Right cardiac atrium (tissue), 5 donors: ENCODE measurements at regions not wholly inside any gene's neighbourhood (a gene's known extent, or its start where the extent isn't known, plus 50 kb on each side); places are given as distances from the start of the nearest gene placed in this dataset.

ENCODE experiments used
- ATAC-seq, 2 donors: fragments of 200-7000 bp; cut with Tn5 transposase; one replicate each; pipeline versions ENCODE4 v1.8.0 to v1.9.1; 2020; ENCODE audit warnings: moderate library complexity in 2 of 2, mild to moderate bottlenecking in 1 of 2
- DNase-seq, 3 donors: peaks; one replicate each; pipeline ENCODE4 v3.0.0-alpha.2; 2020
- H3K27ac ChIP-seq: one replicate; pipeline ENCODE4 v1.5.1; 2013; ENCODE audit warnings: mild to moderate bottlenecking, low read length, control low read depth, moderate library complexity
- H3K27me3 ChIP-seq: one replicate; pipeline ENCODE4 v1.6.1; 2013; ENCODE audit not compliant: control insufficient read depth, insufficient read depth
- H3K4me1 ChIP-seq: one replicate; pipeline ENCODE4 v1.6.1; 2013; ENCODE audit warnings: low read length; ENCODE audit not compliant: control insufficient read depth, insufficient read depth
- H3K4me3 ChIP-seq: one replicate; pipeline ENCODE4 v1.5.1; 2013; ENCODE audit warnings: low read length, control low read depth
- H3K9me3 ChIP-seq: one replicate; pipeline ENCODE4 v1.6.1; 2013; ENCODE audit warnings: low read length; ENCODE audit not compliant: control insufficient read depth
- WGBS: extraction: QIAGEN DNeasy Blood & Tissue Kit; methylation state at CpG from one replicate; pipeline ENCODE4 v1.1.7; 2013; 5-methylcytosine and 5-hydroxymethylcytosine counted together
- intact Hi-C, 4 donors: fragments of 100-400 bp; cut with DNase I; formaldehyde crosslinking; loops; one replicate each; pipeline versions ENCODE4 v1.11.0 to v1.14.0; 2022 to 2023
- donor health status: healthy with polysubstance abuse.
- donor health status: DM: no; HTN: yes; CAD: no.
- donor health status: DM: no; HTN: no; CAD: no.
- donor health status: DM: no; HTN: yes; CAD: no; lungs with severe emphysema.
- donor health status: DM: yes; HTN: yes; CAD: no.

GRCh38 chr6:44533421-44533820, 145.9 kb downstream of the CDC5L start:
- intact Hi-C loops: no loop called here
- 89% methylated on average over 2 of the region's 2 CpGs for WGBS
- no peaks in the 10 kb centered on the region for H3K27me3 ChIP-seq
- no peaks in the 10 kb centered on the region for H3K9me3 ChIP-seq
- DNase-seq (no peak), ATAC-seq (no peak)
- H3K4me1 ChIP-seq: no peaks in the 10 kb centered on the region
- no peak overlapping the region for H3K27ac ChIP-seq
- no peak overlapping the region for H3K4me3 ChIP-seq

- H3K4me3 ChIP-seq: no peak overlapping the region
- no peaks in the 10 kb centered on the region for H3K27me3 ChIP-seq
- H3K9me3 ChIP-seq: no peaks in the 10 kb centered on the region
- 90% methylated on average over 5 of the region's 5 CpGs for WGBS
- H3K4me1 ChIP-seq: no peaks in the 10 kb centered on the region
- DNase-seq: no peak
- no peak for ATAC-seq
- H3K27ac ChIP-seq: no peak overlapping the region
- intact Hi-C loops: no loop called here
These were observed 146.8 kb downstream of the CDC5L start for GRCh38 chr6:44534291-44534690.

- DNase-seq (no peak), ATAC-seq (no peak)
- Histone ChIP-seq H3K4me1 (no peaks in the 10 kb centered on the region), H3K27ac (no peak overlapping the region), H3K4me3 (no peak overlapping the region), H3K9me3 (no peaks in the 10 kb centered on the region), H3K27me3 (no peaks in the 10 kb centered on the region)
- WGBS: 81% methylated on average over 6 of the region's 6 CpGs
- intact Hi-C loops: no loop called here
These were observed 147.9 kb downstream of the CDC5L start for GRCh38 chr6:44535446-44535845.

- Histone ChIP-seq H3K27me3 (no peaks in the 10 kb centered on the region), H3K27ac (no peak overlapping the region), H3K9me3 (no peaks in the 10 kb centered on the region), H3K4me1 (no peaks in the 10 kb centered on the region), H3K4me3 (no peak overlapping the region)
- intact Hi-C loops: no loop called here
- WGBS: 90% methylated on average over 4 of the region's 4 CpGs
- DNase-seq (no peak), ATAC-seq (no peak)
These were observed 148.5 kb downstream of the CDC5L start for GRCh38 chr6:44535967-44536366.

GRCh38 chr6:44537306-44538049, 150.0 kb downstream of the CDC5L start:
- no peak for DNase-seq
- Histone ChIP-seq H3K27ac (no peak overlapping the region), H3K9me3 (no peaks in the 10 kb centered on the region), H3K4me1 (peaks cover 3% of the 10 kb centered on the region), H3K27me3 (no peaks in the 10 kb centered on the region), H3K4me3 (no peak overlapping the region)
- ATAC-seq: no peak
- intact Hi-C loops: no loop called here
- 77% methylated on average over 10 of the region's 10 CpGs for WGBS

GRCh38 chr6:44538131-44538806, 150.8 kb downstream of the CDC5L start:
- Histone ChIP-seq H3K9me3 (no peaks in the 10 kb centered on the region), H3K27ac (no peak overlapping the region), H3K4me3 (no peak overlapping the region), H3K4me1 (peaks cover 3% of the 10 kb centered on the region), H3K27me3 (no peaks in the 10 kb centered on the region)
- WGBS: 80% methylated on average over 7 of the region's 7 CpGs
- DNase-seq: no peak
- intact Hi-C loops: no loop called here
- ATAC-seq: no peak

GRCh38 chr6:44538807-44539201, 151.3 kb downstream of the CDC5L start:
- Histone ChIP-seq H3K27me3 (no peaks in the 10 kb centered on the region), H3K9me3 (no peaks in the 10 kb centered on the region), H3K4me1 (peaks cover 3% of the 10 kb centered on the region), H3K27ac (no peak overlapping the region), H3K4me3 (no peak overlapping the region)
- no peak for ATAC-seq
- WGBS: 67% methylated on average over 2 of the region's 2 CpGs
- no peak for DNase-seq
- intact Hi-C loops: no loop called here

GRCh38 chr6:44539701-44540355, 152.3 kb downstream of the CDC5L start:
- peaks cover 3% of the 10 kb centered on the region for H3K4me1 ChIP-seq
- H3K27me3 ChIP-seq: no peaks in the 10 kb centered on the region
- no peak overlapping the region for H3K27ac ChIP-seq
- 94% methylated on average over 3 of the region's 3 CpGs for WGBS
- DNase-seq: no peak
- no peak for ATAC-seq
- no peaks in the 10 kb centered on the region for H3K9me3 ChIP-seq
- intact Hi-C loops: no loop called here
- H3K4me3 ChIP-seq: no peak overlapping the region

GRCh38 chr6:44540881-44541280, 153.4 kb downstream of the CDC5L start:
- Histone ChIP-seq H3K9me3 (no peaks in the 10 kb centered on the region), H3K27ac (no peak overlapping the region), H3K27me3 (no peaks in the 10 kb centered on the region), H3K4me3 (no peak overlapping the region), H3K4me1 (peaks cover 3% of the 10 kb centered on the region)
- intact Hi-C loops: no loop called here
- ATAC-seq: no peak
- 97% methylated on average over 4 of the region's 4 CpGs for WGBS
- no peak for DNase-seq

GRCh38 chr6:44542401-44543116, 155.1 kb downstream of the CDC5L start:
- intact Hi-C loops: no loop called here
- DNase-seq: peak in 1 of 3 donors; percentile 77
- ATAC-seq: peak in 1 of 2 donors; percentile 25

DNA sequence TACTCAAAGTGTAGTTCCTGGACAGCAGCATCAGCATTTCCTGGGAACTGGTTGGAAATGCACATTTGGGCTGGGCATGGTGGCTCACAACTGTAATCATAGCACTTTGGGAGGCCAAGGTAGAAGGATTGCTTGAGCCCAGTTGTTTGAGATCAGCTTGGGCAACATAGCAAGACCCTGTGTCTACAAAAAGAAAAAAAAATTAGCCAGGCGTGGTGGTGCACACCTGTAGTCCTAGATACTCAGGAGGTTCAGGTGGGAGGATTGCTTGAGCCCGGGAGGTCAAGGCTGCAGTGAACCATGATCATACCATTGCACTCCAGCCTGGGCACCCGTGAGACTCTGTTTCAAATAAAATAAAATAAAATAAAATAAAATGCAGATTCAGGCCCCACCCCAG, 156.2 kb downstream of the CDC5L start:
- WGBS: 94% methylated on average over 3 of the region's 3 CpGs
- Histone ChIP-seq H3K4me3 (no peak overlapping the region), H3K9me3 (no peaks in the 10 kb centered on the region), H3K27me3 (no peaks in the 10 kb centered on the region), H3K4me1 (peaks cover 3% of the 10 kb centered on the region), H3K27ac (no peak overlapping the region)
- DNase-seq (no peak), ATAC-seq (no peak)
- intact Hi-C loops: no loop called here

More at GRCh38 chr6:44542401-44543116, 155.1 kb downstream of the CDC5L start:
- Histone ChIP-seq H3K9me3 (no peaks in the 10 kb centered on the region), H3K27me3 (no peaks in the 10 kb centered on the region), H3K4me3 (peak overlapping the region; percentile 26), H3K4me1 (peaks cover 3% of the 10 kb centered on the region), H3K27ac (no peak overlapping the region)
- 45% methylated on average over 21 of the region's 21 CpGs for WGBS
